SU-DHL-6 (cell line): ENCODE measurements at regions not wholly inside any gene's neighbourhood (a gene's known extent, or its start where the extent isn't known, plus 50 kb on each side); places are given as distances from the start of the nearest gene placed in this dataset.

Source experiments
- H2AFZ ChIP-seq: fragments of 200-600 bp; sonication (generic); 2 replicates; pipeline ENCODE4 v1.6.1; 2014; ENCODE audit warnings: low read depth, mild to moderate bottlenecking, moderate library complexity, mixed read lengths, antibody characterized with exemption, low read length; ENCODE audit not compliant: severe bottlenecking
- H3F3A ChIP-seq: fragments of 200-600 bp; shearing (Covaris generic); 2 replicates; pipeline ENCODE4 v1.6.0; 2016; ENCODE audit warnings: antibody characterized with exemption, mild to moderate bottlenecking; ENCODE audit not compliant: insufficient read depth
- H3K27ac ChIP-seq: fragments of 200-600 bp; sonication (generic); 2 replicates; pipeline ENCODE4 v1.5.1; 2016; ENCODE audit warnings: low read depth, mild to moderate bottlenecking, low read length, moderate library complexity, mixed read lengths
- H3K27me3 ChIP-seq: fragments of 200-600 bp; sonication (generic), shearing (Covaris generic); 2 replicates; pipeline ENCODE4 v1.6.0; 2014; ENCODE audit warnings: mild to moderate bottlenecking, low read length
- H3K36me3 ChIP-seq: fragments of 200-600 bp; sonication (generic); 2 replicates; pipeline ENCODE4 v1.6.1; 2014; ENCODE audit warnings: mild to moderate bottlenecking, low read length, mixed read lengths
- H3K4me2 ChIP-seq: fragments of 300-600, 200-600 bp; shearing (Covaris generic), sonication (generic); 2 replicates; pipeline ENCODE4 v1.6.0; 2014; ENCODE audit warnings: low read length, low read depth, mild to moderate bottlenecking; ENCODE audit not compliant: poor library complexity, severe bottlenecking
- H3K4me3 ChIP-seq: fragments of 200-600 bp; sonication (generic); 2 replicates; pipeline ENCODE4 v1.5.1; 2014; ENCODE audit warnings: antibody characterized with exemption, low read length, mild to moderate bottlenecking, mixed read lengths; ENCODE audit not compliant: insufficient read depth, poor library complexity, severe bottlenecking
- H3K79me2 ChIP-seq: fragments of 200-600 bp; sonication (generic); 2 replicates; pipeline ENCODE4 v1.6.1; 2014; ENCODE audit warnings: mild to moderate bottlenecking, low read length, moderate library complexity; ENCODE audit not compliant: insufficient read depth
- H3K9ac ChIP-seq: fragments of 200-600 bp; sonication (generic); 2 replicates; pipeline ENCODE4 v1.7.0; 2014; ENCODE audit warnings: mild to moderate bottlenecking, low read length
- H3K9me2 ChIP-seq: fragments of 200-600 bp; sonication (generic); replicated peaks from 2 replicates; pipeline ENCODE4 v1.6.1; 2014; ENCODE audit warnings: low read length; ENCODE audit not compliant: insufficient read depth
- H3K9me3 ChIP-seq: fragments of 200-600 bp; sonication (generic); 2 replicates; pipeline ENCODE4 v1.6.1; 2014; ENCODE audit warnings: low read length, mixed read lengths; ENCODE audit not compliant: insufficient read depth
- H4K20me1 ChIP-seq: fragments of 200-600 bp; sonication (generic); 2 replicates; pipeline ENCODE4 v1.6.1; 2014; ENCODE audit warnings: low read depth, mild to moderate bottlenecking, antibody characterized with exemption, low read length, moderate library complexity, mixed read lengths
- EZH2phosphoT487 ChIP-seq: fragments of 200-600 bp; sonication (generic), shearing (Covaris generic); conservative IDR thresholded peaks from 2 replicates; pipeline ENCODE4 v1.6.1; 2018; ENCODE audit warnings: mild to moderate bottlenecking, antibody characterized with exemption, low read length, moderate library complexity, mixed read lengths
- TF ChIP-seq, protein P1 (sequence below): fragments of 200-600 bp; sonication (generic); IDR thresholded peaks from one replicate; pipeline ENCODE4 v1.5.1; 2017; ENCODE audit warnings: antibody characterized with exemption, mild to moderate bottlenecking, low read length, moderate library complexity; ENCODE audit not compliant: insufficient read depth, poor library complexity, severe bottlenecking

DNA sequence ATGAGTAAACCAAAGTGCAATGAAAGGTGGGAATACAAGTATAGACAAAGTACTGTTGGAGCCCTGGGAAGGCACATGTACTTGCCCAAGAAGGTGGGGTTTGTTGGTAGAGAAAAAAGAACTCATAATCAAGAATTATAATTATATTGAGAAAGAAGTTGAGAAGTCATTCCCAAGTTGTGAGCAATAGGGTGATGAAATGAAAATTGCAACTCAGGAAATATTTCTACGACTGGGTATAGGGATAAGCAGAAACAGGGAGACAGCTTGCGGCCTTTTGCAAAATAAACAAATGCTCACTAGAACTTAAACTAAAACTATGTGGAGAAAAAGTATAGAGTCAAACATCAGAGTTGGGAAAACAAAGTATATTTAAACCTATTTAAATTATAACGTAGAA lies 250.7 kb upstream of the FAM83B start:
- H3K9me3 ChIP-seq = no peaks in the 10 kb centered on the region
- H3K79me2 ChIP-seq = no peaks in the 10 kb centered on the region
- H3K27ac ChIP-seq = no peak overlapping the region
- no peaks in the 10 kb centered on the region for H3F3A ChIP-seq
- H2AFZ ChIP-seq = no peak overlapping the region
- H3K9me2 ChIP-seq = no peaks in the 10 kb centered on the region
- H4K20me1 ChIP-seq = no peaks in the 10 kb centered on the region
- H3K9ac ChIP-seq = no peak overlapping the region
- no peak overlapping the region for H3K4me2 ChIP-seq
- no peaks in the 10 kb centered on the region for H3K36me3 ChIP-seq
- H3K27me3 ChIP-seq = 0 out of 2 replicates have a peak, but pooled peaks cover 3% of the 10 kb centered on the region
- H3K4me3 ChIP-seq = no peak overlapping the region
- no peak for TF ChIP-seq EZH2phosphoT487
- TF ChIP-seq, protein P1, sequence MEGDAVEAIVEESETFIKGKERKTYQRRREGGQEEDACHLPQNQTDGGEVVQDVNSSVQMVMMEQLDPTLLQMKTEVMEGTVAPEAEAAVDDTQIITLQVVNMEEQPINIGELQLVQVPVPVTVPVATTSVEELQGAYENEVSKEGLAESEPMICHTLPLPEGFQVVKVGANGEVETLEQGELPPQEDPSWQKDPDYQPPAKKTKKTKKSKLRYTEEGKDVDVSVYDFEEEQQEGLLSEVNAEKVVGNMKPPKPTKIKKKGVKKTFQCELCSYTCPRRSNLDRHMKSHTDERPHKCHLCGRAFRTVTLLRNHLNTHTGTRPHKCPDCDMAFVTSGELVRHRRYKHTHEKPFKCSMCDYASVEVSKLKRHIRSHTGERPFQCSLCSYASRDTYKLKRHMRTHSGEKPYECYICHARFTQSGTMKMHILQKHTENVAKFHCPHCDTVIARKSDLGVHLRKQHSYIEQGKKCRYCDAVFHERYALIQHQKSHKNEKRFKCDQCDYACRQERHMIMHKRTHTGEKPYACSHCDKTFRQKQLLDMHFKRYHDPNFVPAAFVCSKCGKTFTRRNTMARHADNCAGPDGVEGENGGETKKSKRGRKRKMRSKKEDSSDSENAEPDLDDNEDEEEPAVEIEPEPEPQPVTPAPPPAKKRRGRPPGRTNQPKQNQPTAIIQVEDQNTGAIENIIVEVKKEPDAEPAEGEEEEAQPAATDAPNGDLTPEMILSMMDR = no peak

DNA sequence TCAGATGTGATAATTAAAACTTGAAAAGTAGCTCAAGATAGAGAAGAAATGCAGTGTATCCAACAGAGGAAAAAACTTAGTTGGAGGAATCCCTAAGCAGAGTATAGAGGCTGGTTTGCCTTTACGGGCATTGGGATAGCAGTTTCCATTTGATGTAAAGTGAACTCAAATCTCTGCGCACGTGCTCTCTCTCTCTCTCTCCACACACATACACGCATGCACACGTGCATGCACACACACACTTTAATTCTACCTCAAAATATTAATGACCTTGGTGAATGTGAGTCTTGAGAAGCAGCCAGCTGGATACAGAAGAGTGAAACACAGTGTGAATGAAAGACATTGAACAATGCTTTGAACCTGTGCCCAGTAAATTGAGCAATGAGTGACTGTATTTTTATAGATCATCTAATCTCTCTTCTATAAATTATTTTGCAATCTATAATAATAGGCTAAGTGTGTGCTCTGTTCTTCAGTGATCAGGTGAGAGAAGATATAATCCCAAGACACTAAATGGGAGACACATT lies 247.7 kb upstream of the FAM83B start:
- Histone ChIP-seq H3K9ac (no peak overlapping the region), H3K79me2 (no peaks in the 10 kb centered on the region), H3K9me2 (no peaks in the 10 kb centered on the region)

DNA sequence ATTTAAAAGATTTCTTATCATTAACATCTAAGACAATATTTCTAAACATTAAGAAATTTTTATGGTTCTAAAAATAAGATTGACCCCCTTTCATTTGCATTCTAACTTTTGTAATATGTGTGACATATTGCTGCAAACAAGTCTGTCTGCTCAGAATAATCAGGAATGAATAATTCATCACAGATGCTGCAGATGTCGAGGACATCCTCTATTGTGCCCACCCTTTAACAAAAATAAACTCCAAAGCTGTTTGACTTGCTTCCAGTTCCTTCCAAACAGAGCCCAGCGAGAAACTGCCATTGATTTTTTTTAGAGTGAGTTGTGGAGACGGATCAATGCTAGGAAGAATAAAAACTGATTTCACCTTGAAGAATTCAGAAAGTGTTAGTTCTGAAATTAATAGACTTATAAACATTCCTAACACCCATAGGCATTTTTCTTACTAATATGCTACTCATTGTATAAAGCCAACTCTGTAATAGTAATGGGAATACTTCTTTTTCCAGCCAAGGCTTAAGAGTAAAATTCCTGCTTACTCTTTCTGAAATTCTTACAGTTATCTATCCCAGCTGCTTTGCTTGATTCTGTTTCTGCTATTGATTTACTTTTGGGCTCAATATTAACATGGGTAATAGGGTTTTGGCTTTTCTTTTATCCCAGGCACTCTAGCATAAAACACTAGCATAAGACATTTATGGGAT lies 244.8 kb upstream of the FAM83B start:
- Histone ChIP-seq H3K9me3 (no peaks in the 10 kb centered on the region), H3K9me2 (no peaks in the 10 kb centered on the region), H3K4me2 (no peak overlapping the region), H3K79me2 (no peaks in the 10 kb centered on the region), H2AFZ (no peak overlapping the region), H3K36me3 (no peaks in the 10 kb centered on the region), H4K20me1 (no peaks in the 10 kb centered on the region), H3F3A (no peaks in the 10 kb centered on the region), H3K4me3 (no peak overlapping the region), H3K27ac (no peak overlapping the region), H3K27me3 (no peaks in the 10 kb centered on the region), H3K9ac (no peak overlapping the region)
- no peak for TF ChIP-seq EZH2phosphoT487
- TF ChIP-seq, protein P1 = no peak

More for the DNA sequence above, 247.7 kb upstream of the FAM83B start:
- no peaks in the 10 kb centered on the region for H3K9me3 ChIP-seq
- no peaks in the 10 kb centered on the region for H4K20me1 ChIP-seq
- TF ChIP-seq EZH2phosphoT487 = no peak
- TF ChIP-seq, protein P1 = no peak
- no peaks in the 10 kb centered on the region for H3K27me3 ChIP-seq
- H3K27ac ChIP-seq = no peak overlapping the region
- H3K36me3 ChIP-seq = no peaks in the 10 kb centered on the region
- H3F3A ChIP-seq = no peaks in the 10 kb centered on the region
- no peak overlapping the region for H3K4me3 ChIP-seq
- no peak overlapping the region for H2AFZ ChIP-seq
- no peak overlapping the region for H3K4me2 ChIP-seq
